RWPE1 (cell line): ENCODE measurements at regions not wholly inside any gene's neighbourhood (a gene's known extent, or its start where the extent isn't known, plus 50 kb on each side); places are given as distances from the start of the nearest gene placed in this dataset.

Source experiments
- CTCF ChIA-PET: fragments of 350-600 bp; sonication (Branson Sonifier 250); formaldehyde crosslinking; extraction: SDS; loops from one replicate; lab custom pipeline; 2021; lab: Yijun Ruan, JAX
- POLR2A ChIA-PET: fragments of 400-600 bp; formaldehyde crosslinking; extraction: SDS; loops from one replicate; lab custom pipeline; 2020; ENCODE audit warnings: antibody characterized with exemption; ENCODE audit not compliant: low non-redundant PET; lab: Yijun Ruan, JAX
- DNase-seq: peaks from one replicate; pipeline ENCODE4 v3.0.0; 2012; ENCODE audit warnings: low spot score
- H3K27ac ChIP-seq: fragments of 450-650 bp; 2 replicates; pipeline ENCODE4 v1.5.1; 2017
- CTCF ChIP-seq: fragments of 450-650 bp; conservative IDR thresholded peaks from 2 replicates; pipeline ENCODE4 v1.5.1; 2017; ENCODE audit warnings: low read depth, mild to moderate bottlenecking

GRCh38 chr6:103367212-103367611 lies 1492.5 kb downstream of the HACE1 start:
- no peak overlapping the region for H3K27ac ChIP-seq
- CTCF ChIA-PET, result no interaction called here
- POLR2A ChIA-PET, result no interaction called here
- no peak for DNase-seq
- no peak for TF ChIP-seq CTCF

GRCh38 chr6:103356531-103356930 lies 1503.2 kb downstream of the HACE1 start:
- TF ChIP-seq CTCF, result no peak
- ChIA-PET CTCF (no interaction called here), POLR2A (no interaction called here)
- H3K27ac ChIP-seq, result no peak overlapping the region
- DNase-seq, result no peak

- ChIA-PET CTCF (no interaction called here), POLR2A (no interaction called here)
- DNase-seq, result no peak
Measured at GRCh38 chr6:103344554-103345163, 1515.1 kb downstream of the HACE1 start.

GRCh38 chr6:103335412-103335811 lies 1524.3 kb downstream of the HACE1 start:
- CTCF ChIA-PET, result no interaction called here
- POLR2A ChIA-PET, result no interaction called here
- no peak overlapping the region for H3K27ac ChIP-seq
- DNase-seq, result no peak
- no peak for TF ChIP-seq CTCF

More at GRCh38 chr6:103344554-103345163, 1515.1 kb downstream of the HACE1 start:
- no peak overlapping the region for H3K27ac ChIP-seq
- no peak for TF ChIP-seq CTCF

- POLR2A ChIA-PET, result no interaction called here
Measured at GRCh38 chr6:103326760-103327757, 1532.7 kb downstream of the HACE1 start.

More at GRCh38 chr6:103326760-103327757, 1532.7 kb downstream of the HACE1 start:
- DNase-seq, result no peak
- TF ChIP-seq CTCF, result no peak
- no peak overlapping the region for H3K27ac ChIP-seq
- CTCF ChIA-PET, result no interaction called here
